GM10266 (cell line): ENCODE measurements at regions not wholly inside any gene's neighbourhood (a gene's known extent, or its start where the extent isn't known, plus 50 kb on each side); places are given as distances from the start of the nearest gene placed in this dataset.

Experiments used
- DNase-seq: peaks from one replicate; pipeline ENCODE4 v3.0.0; 2012; ENCODE audit errors: extremely low spot score
- TF ChIP-seq, protein P1 (sequence below): IDR thresholded peaks from 2 replicates; pipeline ENCODE4 v1.5.1; 2012; ENCODE audit warnings: mild to moderate bottlenecking, low read depth; ENCODE audit not compliant: control insufficient read depth, insufficient read depth; ENCODE audit errors: missing control alignments

DNA sequence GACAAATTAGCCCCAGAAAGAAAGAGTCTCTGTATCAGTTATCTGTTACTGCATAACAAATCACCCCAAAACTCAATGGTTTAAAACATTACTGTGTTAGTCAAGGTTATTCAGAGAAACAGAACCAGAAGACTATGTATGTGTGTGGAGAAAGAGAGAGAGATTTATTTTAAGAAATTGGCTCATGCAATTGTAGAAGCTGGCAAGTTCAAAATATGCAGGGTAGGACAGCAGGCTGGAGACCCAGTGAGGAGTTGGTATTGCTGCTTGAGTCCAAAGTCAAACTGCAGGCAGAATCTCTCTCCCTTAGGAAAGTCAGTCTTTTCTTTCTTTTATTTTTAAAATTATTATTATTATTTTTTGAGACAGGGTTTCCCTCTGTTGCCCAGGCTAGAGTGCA lies 50.2 kb upstream of the TNR start:
- TF ChIP-seq, protein P1, sequence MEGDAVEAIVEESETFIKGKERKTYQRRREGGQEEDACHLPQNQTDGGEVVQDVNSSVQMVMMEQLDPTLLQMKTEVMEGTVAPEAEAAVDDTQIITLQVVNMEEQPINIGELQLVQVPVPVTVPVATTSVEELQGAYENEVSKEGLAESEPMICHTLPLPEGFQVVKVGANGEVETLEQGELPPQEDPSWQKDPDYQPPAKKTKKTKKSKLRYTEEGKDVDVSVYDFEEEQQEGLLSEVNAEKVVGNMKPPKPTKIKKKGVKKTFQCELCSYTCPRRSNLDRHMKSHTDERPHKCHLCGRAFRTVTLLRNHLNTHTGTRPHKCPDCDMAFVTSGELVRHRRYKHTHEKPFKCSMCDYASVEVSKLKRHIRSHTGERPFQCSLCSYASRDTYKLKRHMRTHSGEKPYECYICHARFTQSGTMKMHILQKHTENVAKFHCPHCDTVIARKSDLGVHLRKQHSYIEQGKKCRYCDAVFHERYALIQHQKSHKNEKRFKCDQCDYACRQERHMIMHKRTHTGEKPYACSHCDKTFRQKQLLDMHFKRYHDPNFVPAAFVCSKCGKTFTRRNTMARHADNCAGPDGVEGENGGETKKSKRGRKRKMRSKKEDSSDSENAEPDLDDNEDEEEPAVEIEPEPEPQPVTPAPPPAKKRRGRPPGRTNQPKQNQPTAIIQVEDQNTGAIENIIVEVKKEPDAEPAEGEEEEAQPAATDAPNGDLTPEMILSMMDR = no peak
- no peak for DNase-seq
